ENCODE measurements at regions not wholly inside any gene's neighbourhood (a gene's known extent, or its start where the extent isn't known, plus 50 kb on each side); places are given as distances from the start of the nearest gene placed in this dataset.

DNA sequence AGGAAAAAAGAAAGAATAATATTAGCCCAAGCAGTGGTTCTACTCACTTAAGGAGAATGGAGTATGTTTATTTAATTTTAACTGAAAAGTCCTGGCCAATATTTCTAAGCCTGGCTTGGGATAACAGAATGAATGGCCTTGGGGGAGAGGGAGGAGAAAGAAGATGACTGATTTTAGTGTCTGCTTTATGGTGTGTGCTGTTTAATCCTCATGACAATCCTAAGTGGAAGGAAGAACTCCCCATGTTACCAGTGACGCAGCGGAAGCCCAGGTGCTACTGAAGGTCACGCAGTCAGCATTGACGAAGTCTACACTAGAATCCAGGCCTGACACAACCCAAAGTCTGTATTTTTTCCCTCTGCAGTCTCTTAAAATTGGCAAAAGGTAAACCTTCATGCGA is 50.5 kb downstream of the PALM2AKAP2 start:
- ATAC-seq: no peak
- no peak for DNase-seq

DNA sequence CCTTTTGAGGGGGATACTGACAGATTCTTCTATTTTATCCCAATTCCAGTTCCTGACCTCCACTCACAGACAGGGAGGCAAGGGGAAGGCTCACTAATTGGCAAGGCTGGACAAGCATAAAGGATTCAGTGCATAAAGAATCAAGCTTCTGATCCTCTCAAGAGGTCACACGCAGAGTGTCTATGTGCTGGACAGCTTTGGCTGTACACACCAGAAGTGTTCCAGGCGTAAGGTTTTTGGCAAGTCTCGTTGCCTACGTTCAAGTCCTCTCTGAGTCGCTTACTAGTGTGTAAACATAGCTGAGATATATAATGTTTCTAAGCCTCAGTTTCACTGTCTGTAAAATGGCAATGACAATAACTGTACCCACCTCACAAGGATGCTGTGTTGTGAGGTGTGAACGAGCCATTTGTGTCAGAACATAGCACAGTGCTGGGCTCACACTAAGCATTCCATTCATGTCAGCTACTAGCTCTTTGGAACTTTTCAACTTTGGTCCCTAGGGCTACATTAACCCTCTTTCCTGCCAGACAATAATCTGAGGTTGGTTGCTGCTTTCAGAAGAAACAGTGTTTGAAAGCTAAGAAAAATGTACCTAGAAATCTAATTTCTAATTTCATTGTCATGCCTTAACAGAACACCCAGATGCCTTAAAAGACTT is 52.1 kb downstream of the PALM2AKAP2 start:
- DNase-seq: no peak

DNA sequence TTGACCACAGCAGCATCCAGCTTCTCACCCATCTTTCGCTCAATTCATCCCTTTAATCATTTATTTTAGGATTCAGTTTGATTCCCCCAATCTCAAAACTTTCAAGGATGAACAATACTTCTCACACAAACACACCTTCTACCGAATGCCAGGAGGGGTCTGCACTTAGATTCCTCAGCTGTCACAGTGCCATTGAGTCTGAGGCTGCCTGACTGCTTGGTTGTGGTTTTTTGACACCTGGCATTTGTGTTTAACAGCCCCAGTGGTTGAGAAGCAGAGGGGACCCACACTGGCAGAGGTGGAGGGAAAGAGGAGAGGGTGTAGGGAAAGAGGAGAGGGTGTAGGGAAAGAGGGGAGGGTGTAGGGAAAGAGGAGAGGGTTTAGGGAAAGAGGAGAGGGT is 54.9 kb downstream of the PALM2AKAP2 start:
- DNase-seq: no peak
- ATAC-seq: no peak

More for the DNA sequence above, 52.1 kb downstream of the PALM2AKAP2 start:
- no peak for ATAC-seq

DNA sequence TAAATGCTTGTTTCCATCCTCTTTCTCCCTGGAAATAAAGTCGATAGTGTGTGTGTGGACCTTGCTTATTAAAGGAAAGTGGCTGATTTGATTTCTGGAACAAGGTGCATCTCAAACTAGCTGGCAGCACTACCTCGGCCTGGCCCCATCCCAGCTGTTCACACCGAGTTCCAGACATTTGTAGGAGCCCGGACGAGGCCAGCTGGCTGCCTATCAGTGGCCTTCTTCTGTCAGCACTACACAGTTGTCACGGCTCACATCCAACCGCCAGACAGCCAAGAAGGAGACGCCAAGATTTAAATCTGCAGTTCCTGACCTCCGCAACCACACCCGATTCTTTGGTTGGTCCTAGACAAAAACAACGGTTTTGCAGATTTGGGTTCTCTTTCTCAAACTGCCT is 63.6 kb downstream of the PALM2AKAP2 start:
- ATAC-seq (no peak), DNase-seq (no peak)

DNA sequence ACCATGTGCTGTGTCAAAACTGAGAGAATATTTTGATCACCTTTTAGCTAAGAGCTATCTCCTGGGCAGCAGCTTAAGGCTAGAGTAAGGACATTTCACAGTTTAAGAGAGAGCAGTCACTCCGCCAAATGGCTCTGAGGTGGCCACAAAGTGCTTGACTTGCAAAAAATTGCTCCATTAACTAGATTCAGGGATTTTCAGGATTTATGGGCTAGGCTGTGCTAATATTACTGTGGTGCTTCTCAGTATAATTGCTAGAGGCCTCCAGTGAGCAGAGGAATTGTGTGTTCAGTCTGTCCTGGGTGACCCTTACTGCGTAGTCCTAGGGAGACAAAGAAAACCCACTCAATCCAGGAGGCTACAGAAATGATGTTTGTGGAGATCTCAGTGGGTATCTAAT is 65.2 kb downstream of the PALM2AKAP2 start:
- no peak for DNase-seq
- ATAC-seq: no peak

DNA sequence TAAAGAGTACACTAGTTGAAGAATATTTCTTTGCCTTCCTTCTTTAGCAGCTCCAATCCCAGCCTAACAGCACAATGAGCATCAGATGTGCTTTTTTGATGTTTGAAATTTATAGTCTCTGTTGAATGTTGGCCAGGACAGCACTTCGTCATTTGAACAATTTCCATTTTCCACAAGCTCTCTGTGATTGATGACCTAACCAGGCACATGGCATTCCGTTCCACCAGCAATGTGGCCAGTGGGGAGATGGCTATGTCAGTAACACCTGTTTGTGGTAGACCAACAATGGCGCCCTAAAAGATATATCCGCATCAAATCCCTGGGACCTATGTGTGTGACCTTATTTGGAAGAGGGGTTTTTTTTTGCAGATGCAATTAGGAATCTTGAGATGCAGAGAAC is 66.8 kb downstream of the PALM2AKAP2 start:
- ATAC-seq (no peak), DNase-seq (no peak)

DNA sequence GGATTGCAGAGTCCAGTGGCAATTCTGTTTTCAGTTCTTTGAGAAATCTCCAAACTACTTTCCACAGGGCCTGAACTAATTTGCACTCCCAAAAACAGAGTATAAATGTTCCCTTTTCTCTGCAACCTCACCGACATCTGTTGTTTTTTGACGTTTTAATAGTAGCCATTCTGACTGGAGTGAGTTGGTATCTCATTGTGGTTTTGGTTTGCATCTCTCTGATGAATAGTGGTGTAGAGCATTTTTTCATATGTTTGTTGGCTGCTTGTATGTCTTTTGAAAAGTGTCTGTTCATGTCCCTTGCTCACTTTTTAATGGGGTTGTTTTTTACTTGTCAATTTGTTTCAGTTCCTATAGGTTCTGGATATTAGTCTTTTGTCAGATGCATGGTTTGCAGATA is 72.6 kb downstream of the PALM2AKAP2 start:
- DNase-seq (no peak), ATAC-seq (no peak)

DNA sequence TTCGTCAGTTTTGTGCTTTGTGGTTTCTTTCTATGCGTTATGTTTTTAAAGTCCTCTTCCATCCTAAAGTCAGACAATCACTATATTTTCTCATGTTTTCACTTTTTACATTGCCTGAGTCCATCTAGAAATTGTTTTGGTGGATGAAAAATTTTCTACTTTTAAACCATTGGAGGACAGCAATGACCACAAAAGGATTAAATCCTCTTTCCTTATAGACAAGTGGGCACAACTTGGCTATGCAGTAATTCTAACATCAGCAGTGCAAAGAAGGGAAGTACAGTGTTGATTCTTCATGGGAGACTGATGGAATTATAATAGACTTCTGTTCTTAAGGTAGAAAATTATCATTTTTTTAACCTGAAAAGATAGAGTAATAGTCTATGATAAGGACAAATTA is 75.5 kb downstream of the PALM2AKAP2 start:
- ATAC-seq (no peak), DNase-seq (no peak)

DNA sequence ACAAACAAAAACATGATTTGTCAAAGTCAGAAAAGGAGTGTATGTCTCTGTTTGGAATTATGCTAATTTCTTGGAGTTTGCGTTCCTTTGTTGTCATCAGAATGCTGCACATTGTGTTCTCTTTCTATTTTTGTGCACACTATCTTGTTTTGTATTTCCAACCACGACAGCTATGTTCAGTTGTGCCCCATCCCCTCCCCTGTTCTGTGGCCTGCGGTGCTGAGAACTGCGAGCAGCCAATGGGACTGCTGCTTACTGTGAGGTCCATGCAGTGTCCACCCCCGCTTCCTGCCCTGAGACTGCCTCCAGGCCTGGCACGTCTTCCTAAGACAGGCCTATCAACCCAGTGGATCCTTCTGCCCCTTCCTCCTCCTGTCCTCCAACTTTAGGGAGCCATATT is 76.8 kb downstream of the PALM2AKAP2 start:
- ATAC-seq: no peak
- no peak for DNase-seq

DNA sequence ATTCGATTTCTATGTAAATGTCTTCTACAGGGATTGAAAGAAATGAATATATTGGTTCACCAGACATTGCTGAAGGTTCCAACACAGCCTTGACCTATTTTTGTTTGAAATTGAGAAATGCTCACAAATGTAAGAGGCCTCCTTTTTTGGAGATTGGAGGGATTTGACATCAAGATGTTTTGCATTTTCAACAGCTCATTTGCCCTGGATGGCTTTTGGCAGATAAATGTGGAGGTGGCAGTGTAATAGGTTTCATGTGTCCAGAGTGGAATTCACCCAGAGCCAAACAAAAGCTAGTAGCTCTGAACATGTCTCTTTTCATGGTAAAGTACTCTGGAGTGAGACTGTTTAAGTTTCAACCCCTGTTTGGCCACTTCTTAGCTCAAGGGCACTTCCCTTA is 77.3 kb downstream of the PALM2AKAP2 start:
- no peak for DNase-seq
- ATAC-seq: no peak

DNA sequence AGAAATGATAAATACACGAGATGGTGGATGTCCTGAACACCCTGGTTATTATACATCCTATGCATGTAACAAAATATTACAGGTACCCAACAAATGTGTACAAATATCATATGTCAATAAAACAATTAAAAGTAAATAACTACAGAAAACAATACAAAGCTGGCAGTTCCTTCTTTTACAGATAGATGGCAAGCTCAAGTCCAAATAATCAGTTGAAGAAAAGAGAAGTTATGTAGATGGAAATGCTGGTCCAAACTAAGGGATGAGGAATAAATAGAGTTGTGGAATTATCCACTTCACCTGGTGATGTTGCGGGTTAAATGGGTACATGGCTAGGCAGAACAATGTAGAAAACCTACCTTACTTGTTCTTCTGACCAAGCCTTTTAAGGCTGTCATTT is 79.4 kb downstream of the PALM2AKAP2 start:
- no peak for DNase-seq
- no peak for ATAC-seq

DNA sequence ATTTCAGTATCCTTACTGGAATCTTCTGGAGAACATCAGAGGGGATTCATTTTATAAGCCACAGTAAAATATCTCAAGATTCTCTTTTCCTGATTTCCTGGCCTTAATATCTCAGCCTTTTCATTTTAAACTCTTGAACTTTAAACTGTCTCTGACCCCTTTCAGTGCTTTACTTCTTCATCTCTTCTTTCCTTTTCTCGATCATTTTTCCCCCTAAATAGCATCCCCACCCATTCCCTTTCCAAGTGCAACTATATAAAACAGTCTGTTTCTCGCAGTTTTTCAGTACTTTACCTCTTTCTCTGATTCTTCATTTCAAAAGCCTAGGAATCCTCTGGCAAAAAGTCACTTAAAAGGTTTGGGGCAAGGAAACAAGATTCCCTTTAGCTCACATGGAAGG is 80.5 kb downstream of the PALM2AKAP2 start:
- no peak for DNase-seq
- ATAC-seq: no peak

DNA sequence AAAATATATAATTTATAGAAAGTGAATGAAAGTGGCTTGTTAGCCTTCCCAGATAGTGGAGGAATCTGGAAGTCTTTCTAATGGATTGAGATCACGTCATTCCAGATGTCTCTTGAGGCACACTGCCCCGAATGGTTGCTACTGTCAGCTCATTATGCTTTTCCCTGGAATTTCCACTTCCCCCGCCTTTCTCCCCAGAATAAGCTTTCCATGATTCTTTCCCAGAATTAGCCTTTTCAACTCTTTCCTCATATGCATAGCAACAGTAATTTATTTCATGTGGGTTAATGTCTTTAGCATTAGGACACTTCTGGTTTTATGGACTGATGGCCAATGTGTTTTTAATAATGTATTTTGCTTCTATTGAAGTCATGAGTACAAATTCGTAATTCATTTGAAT is 81.5 kb downstream of the PALM2AKAP2 start:
- DNase-seq (no peak), ATAC-seq (no peak)

DNA sequence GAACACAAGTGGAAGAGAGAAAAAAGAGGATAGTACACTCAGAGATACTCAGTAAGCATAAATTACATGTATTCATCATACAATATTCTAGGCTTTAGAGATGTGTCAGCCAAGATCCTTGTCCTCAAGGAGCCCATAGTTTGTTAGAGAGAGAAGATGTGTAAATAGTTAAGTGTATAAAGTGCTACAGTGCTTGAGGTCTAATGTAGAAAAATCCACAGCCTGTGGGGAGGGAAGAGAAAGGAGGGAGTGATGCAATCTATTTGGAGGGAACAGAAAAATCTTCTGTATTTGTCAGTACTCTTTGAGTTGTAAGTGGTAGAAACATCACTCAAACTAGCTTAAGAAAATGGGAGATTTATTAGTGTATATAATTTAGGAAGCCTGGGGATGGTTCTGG is 81.9 kb downstream of the PALM2AKAP2 start:
- DNase-seq (no peak), ATAC-seq (no peak)

DNA sequence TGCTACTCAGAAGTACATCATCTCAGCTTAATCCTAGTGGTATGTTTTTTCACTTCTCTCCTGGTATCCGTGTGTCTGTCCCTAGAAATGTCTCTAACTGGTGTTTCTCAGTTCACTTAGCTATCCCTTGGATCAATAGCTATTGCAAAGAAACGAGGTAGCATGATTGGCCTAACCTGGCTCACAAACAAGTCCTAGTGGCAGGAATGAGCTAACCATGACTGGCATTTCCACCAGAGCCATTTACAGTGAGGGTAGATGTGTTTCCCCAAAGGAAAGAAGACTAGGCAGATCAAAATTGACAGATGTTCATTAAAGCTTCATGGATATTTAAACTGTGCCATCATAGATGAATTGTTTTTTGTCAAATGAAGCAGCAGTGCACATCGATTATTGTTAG is 82.5 kb downstream of the PALM2AKAP2 start:
- DNase-seq (no peak), ATAC-seq (no peak)

DNA sequence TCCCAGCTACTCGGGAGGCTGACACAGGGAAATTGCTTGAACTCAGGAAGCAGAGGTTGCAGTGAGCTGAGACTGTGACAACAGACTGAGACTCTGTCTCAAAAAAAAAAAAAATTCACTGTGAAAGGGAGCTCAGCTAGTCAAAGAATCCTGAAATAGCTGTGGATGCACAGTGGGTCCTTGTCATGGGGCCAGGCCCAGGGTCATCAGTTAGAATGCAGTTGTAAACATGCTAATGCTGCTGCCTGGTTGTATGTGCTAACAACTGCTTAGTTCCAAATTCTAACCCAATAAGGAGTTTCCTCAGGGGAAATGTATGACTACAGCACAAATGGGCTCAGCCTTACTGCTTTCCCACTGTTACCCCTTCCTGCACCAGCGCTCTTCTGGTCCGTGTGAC is 84.0 kb downstream of the PALM2AKAP2 start:
- no peak for ATAC-seq
- DNase-seq: no peak

DNA sequence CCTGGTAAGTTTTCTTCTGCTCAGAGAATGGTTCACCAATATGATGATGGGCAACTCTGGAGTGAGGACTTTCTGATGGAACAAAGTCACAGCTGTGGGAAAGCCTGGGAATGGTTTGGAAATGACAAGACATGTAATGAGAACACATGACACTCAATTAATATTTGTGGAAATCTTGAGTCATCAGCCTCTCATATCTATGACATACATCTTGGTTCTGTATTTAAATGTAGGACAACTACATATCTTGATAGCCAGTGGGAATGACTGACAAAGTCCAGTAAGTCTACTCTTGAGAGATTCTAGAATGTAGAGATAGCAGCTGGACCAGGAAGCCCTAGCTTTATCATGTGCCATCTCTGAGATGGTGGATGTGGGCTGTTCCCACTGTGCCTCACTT is 85.5 kb downstream of the PALM2AKAP2 start:
- DNase-seq: no peak

DNA sequence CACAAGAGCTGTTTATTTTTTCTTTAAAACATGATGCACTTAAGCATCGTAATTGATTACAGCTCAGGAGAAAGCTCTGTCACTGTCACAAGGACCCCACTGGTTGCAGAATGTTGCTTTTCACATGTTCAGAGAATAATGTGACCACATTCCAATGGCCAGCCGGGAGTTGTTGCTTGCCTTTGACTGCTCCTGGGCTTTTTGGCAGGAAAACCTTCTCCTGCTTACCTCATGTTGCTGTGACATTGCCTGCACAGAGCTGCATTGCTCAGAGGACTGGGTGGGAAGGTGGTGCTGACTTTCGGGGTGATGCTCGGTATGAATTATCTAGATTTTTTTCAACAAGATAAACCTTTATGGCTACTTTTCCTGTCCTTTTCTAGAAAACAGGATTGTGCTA is 88.2 kb downstream of the PALM2AKAP2 start:
- DNase-seq (no peak), ATAC-seq (no peak)

More for the DNA sequence above, 85.5 kb downstream of the PALM2AKAP2 start:
- ATAC-seq: no peak

DNA sequence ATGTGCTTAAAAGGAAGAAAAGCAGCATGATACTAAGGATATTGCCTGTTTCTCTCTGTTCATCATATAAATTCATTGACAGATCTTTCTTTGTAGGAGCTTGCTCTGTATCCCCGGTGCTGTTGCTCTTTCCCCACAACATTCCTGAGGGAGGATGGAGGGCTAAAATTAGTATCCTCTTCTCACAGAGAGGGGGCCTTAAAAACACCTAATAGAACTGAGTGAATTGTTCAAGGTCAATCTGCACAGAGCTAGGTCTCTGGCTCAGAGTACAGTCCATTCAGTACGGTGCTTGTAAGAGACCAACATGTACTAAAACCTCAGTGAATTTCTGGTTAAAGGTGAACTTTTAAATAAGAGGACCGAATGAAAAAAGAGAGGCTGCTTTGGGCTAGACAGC is 88.7 kb downstream of the PALM2AKAP2 start:
- no peak for ATAC-seq
- DNase-seq: no peak

DNA sequence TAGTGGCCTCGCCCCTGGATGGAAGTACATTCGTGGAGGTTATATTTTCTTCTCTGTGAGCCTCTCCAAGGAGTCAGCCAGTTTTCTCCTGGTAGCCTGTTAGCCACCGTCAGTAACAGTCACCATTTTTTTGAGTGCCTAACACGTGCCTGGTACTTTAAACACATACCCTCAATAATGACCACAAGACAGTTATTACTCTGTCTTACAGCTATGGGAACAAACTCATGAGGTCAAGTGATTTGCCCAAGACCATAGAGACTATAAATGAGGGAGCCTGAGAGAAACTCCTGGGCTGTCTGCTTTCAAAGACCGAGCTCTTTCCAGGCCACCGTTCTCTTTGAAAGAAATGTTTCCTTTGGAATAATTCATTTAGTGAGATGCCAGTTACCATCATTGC is 90.4 kb downstream of the PALM2AKAP2 start:
- DNase-seq: no peak
- no peak for ATAC-seq

DNA sequence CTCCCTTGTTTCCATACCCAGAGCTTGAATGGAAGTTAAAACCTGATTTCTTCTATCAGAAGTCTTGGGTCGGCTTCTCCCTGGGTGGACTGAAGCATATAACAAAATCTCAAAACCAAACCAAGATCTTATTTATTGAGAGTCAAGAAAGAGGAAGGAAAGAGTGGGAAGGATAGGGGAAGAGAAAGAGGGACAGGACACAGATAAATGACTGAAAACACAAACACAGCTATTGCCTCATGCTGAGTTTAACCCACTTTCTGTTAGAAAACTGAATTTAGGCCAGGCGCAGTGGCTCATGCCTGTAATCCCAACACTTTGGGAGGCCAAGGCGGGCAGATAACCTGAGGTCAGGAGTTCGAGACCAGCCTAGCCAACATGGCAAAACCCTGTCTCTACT is 92.9 kb downstream of the PALM2AKAP2 start:
- ATAC-seq (no peak), DNase-seq (no peak)

DNA sequence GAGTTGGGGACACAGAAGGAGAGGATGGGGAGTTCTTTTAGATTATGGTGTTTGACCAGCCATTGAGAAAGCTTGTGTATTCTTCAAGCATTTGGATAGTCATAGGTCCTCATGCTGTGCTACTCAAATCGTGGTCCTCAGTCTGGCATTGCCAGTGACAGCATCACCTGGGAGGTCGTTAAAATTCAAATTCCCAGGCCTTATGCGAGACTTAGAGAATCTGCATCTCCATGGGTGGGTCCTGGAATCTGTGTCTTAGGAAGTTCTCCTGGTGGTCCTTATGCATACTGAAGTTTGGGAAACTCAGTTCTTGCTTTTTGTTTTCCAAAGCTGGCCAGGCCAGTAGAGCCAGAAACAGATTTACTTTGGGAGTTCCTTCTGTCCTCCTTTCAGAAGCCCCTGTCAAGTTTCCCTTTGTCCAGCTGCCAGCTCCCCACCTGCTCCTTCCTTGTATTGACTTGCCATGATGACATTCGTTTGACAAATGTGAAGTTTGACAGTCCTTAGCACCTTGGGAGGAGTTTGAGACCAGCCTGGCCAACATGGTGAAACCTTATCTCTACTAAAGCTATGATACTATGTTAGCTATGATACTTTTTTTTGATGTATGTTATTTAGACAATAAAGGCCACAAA is 95.6 kb downstream of the PALM2AKAP2 start:
- no peak for ATAC-seq

DNA sequence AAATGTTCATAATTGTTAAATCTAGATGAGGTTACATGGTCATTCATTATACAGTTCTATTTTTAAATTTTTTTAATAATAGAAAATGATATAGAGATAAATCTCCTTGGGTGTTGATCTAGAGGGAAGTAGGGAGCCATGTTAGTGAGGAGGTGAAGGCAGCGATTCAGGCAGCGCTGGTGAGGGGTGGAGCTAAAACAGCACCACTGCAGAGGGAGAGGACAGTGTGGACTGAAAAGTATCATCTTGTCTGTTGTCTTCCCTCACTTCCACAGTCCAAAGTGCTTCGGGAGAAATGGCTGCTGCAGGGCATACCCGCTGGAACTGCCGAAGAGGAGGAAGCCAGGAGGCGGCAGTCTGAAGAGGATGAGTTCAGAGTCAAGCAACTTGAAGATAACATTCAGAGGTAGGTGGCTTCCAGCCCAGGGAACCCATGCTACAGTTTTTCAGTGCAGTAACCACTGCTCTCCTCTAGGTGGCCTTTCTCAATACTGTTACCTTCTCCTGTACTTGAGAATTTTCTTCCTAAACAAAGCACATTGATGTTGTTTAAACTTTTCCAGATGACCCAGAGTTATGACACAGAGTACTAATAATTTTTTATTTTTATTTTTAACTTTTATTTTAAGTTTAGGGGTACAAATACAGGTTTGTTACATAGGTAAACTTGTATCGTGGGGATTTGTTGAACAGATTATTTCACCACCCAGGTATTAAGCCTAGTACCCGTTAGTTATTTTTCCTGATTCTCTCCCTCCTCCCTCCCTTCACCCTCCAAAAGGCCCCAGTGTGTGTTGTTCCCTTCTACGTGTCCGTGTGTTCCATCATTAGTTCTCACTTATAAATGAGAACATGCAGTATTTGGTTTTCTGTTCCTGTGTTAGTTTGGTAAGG is 100.5 kb downstream of the PALM2AKAP2 start:
- ATAC-seq (peak; percentile 43), DNase-seq (peak; percentile 25)

More for the DNA sequence above, 95.6 kb downstream of the PALM2AKAP2 start:
- DNase-seq: no peak
